Heart left ventricle (tissue), 16 donors: ENCODE measurements at regions not wholly inside any gene's neighbourhood (a gene's known extent, or its start where the extent isn't known, plus 50 kb on each side); places are given as distances from the start of the nearest gene placed in this dataset.

Source experiments
- ATAC-seq, 4 donors: fragments of 200-7000 bp; cut with Tn5 transposase; one replicate each; pipeline ENCODE4 v1.9.1; 2020 to 2022; ENCODE audit warnings: moderate library complexity in 4 of 4, mild to moderate bottlenecking in 3 of 4, moderate number of reproducible peaks in 1 of 4
- DNase-seq, 5 donors: peaks; one replicate each; pipeline ENCODE4 v3.0.0-alpha.2; 2020
- H3K27ac ChIP-seq, 12 donors: fragments of 200-600 bp; sonication (generic) in 4 of 12; one replicate each; pipeline versions ENCODE4 v1.5.0 to v1.8.0; 2016 to 2022; ENCODE audit warnings: mild to moderate bottlenecking in 2 of 12
- H3K27me3 ChIP-seq, 9 donors: fragments of 200-600 bp; sonication (generic) in 2 of 9; one replicate each; pipeline versions ENCODE4 v1.5.1 to v1.8.0; 2016 to 2022; ENCODE audit warnings: mild to moderate bottlenecking in 3 of 9
- H3K36me3 ChIP-seq, 9 donors: fragments of 200-600 bp; sonication (generic) in 2 of 9; one replicate each; pipeline versions ENCODE4 v1.5.0 to v1.8.0; 2018 to 2022; ENCODE audit warnings: mild to moderate bottlenecking in 2 of 9
- H3K4me1 ChIP-seq, 12 donors: fragments of 200-600 bp; sonication (generic) in 4 of 12; one replicate each; pipeline versions ENCODE4 v1.5.0 to v1.8.0; 2016 to 2022; ENCODE audit warnings: mild to moderate bottlenecking in 3 of 12
- H3K4me3 ChIP-seq, 12 donors: fragments of 200-600 bp; sonication (generic) in 4 of 12; one replicate each; pipeline versions ENCODE4 v1.5.0 to v1.8.0; 2017 to 2022; ENCODE audit warnings: mild to moderate bottlenecking in 9 of 12, moderate library complexity in 4 of 12
- H3K9me3 ChIP-seq, 12 donors: fragments of 200-600 bp; sonication (generic) in 4 of 12; one replicate each; pipeline versions ENCODE4 v1.5.0 to v1.8.0; 2016 to 2022; ENCODE audit warnings: mild to moderate bottlenecking in 1 of 12
- POLR2A ChIP-seq, 2 donors: fragments of 450-650 bp; IDR thresholded peaks; one replicate each; pipeline ENCODE4 v1.6.1; 2017; ENCODE audit warnings: antibody characterized with exemption in 2 of 2, mild to moderate bottlenecking in 2 of 2, moderate library complexity in 2 of 2
- WGBS, 4 donors: extraction: QIAGEN DNeasy Blood & Tissue Kit in 2 of 4; methylation state at CpG; one replicate each; pipeline versions ENCODE4 v1.1.5 to v1.1.7; 2013 to 2018; 5-methylcytosine and 5-hydroxymethylcytosine counted together
- intact Hi-C, 10 donors: fragments of 100-400 bp; cut with DNase I; formaldehyde crosslinking; loops; one replicate each; pipeline versions ENCODE4 v1.11.1 to v1.14.2; 2022
- TF ChIP-seq, protein P1 (sequence below), 12 donors: fragments of 200-600 bp; sonication (generic) in 4 of 12; IDR thresholded peaks; one replicate each; pipeline versions ENCODE4 v1.5.0 to v1.8.0; 2018 to 2022; ENCODE audit warnings: antibody characterized with exemption in 12 of 12, mild to moderate bottlenecking in 5 of 12
- donor health status: ischemic (EF 13 %, LVEDD 7.1; RV severe dilation, severe dysfunction).
- donor health status: healthy with polysubstance abuse.
- donor health status: DM: no; HTN: yes; CAD: no.
- donor health status: DM: no; HTN: no; CAD: no.
- donor health status: ischemic (EF 25% LVEDD 6.9; RV normal size, moderate dysfunction).
- donor health status: ischemic (EF 25% LVEDD 5.7; RV mildly dilated, moderate dysfunction).
- donor health status: healthy.
- donor health status: DM: yes; HTN: yes; CAD: no.
- donor health status: ischemic (EF 35%, LVEDD 5.7; RV mildly dilated, moderate dysfunction).
- donor health status: nonischemic (EF 11% LVEDD 7.7; RV severe dilation, severe dysfunction).
- donor health status: DM: yes; HTN: yes; CAD: no.
- donor health status: PGD.
- donor health status: ischemic (EF 29% LVEDD 5.4; RV normal size, mild dysfunction).
- donor health status: nonischemic (EF 23%, LVEDD 6.1; RV moderate dilation, normal function).

DNA sequence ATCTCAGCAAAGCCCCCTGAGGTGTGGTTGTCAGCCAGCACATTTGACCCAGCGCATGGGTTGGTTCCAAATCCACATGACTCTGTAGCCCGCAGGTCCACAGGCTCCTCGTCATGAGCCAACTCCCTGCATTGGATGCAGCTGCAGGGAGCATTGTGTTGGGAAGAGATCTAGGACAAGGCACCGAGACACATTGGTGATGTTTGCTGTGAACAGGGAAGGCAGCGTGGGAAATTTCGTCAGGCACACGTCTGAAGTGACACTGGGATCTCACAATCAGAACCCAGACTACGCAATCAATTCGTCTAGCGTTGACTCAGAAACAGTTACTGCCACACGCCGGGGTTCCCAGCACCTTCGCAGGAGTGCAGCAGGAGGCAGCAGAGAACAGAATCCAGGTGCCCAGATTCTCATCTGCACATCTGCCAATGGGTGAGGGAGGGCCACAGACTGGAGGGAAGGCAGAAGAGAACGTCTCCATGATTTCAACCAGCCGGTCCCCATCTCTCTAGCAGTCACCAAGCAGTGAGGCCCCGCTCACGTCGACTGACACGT is 177.0 kb downstream of the TTLL2 start:
- WGBS, 4 donors: 79 to 84% (median 82%) methylated on average over 19 of the region's 19 CpGs
- Histone ChIP-seq H3K27ac (no peak overlapping the region), H3K4me3 (no peak overlapping the region), H3K27me3 (no peaks in the 10 kb centered on the region), H3K4me1 (peaks cover 0 to 14% (median 2%) of the 10 kb centered on the region in 12 donors), H3K9me3 (no peaks in the 10 kb centered on the region), H3K36me3 (no peaks in the 10 kb centered on the region)
- DNase-seq (peak in 1 of 5 donors; percentile 16), ATAC-seq (no peak)
- TF ChIP-seq, protein P1, sequence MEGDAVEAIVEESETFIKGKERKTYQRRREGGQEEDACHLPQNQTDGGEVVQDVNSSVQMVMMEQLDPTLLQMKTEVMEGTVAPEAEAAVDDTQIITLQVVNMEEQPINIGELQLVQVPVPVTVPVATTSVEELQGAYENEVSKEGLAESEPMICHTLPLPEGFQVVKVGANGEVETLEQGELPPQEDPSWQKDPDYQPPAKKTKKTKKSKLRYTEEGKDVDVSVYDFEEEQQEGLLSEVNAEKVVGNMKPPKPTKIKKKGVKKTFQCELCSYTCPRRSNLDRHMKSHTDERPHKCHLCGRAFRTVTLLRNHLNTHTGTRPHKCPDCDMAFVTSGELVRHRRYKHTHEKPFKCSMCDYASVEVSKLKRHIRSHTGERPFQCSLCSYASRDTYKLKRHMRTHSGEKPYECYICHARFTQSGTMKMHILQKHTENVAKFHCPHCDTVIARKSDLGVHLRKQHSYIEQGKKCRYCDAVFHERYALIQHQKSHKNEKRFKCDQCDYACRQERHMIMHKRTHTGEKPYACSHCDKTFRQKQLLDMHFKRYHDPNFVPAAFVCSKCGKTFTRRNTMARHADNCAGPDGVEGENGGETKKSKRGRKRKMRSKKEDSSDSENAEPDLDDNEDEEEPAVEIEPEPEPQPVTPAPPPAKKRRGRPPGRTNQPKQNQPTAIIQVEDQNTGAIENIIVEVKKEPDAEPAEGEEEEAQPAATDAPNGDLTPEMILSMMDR (IDR thresholded peaks at IDR 0.05): peak in 2 of 12 donors; percentile 4 to 34
- TF ChIP-seq POLR2A (IDR thresholded peaks at IDR 0.05): no peak
- intact Hi-C loops: no loop called here

DNA sequence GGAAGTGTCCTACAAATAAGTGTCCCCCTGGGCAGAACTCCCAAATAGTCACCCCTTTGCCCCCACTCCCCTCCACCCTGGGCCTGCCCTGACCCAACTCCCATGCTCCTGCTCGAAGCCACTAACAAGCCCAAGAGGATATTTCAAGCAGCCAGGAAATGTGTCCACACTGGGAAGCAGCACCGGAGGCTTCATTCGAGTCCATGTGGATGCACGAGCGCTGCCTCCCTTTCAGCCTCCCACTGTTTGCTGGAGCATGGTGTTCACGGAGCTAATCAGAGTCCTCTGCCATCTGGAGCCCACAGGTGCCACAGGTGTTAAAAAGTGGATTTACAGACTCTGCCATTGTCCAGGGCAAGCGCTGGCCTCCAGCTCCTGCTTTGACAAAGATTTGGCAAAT is 177.6 kb downstream of the TTLL2 start:
- 87 to 94% (median 90%) methylated on average over 7 of the region's 7 CpGs for WGBS, 4 donors

DNA sequence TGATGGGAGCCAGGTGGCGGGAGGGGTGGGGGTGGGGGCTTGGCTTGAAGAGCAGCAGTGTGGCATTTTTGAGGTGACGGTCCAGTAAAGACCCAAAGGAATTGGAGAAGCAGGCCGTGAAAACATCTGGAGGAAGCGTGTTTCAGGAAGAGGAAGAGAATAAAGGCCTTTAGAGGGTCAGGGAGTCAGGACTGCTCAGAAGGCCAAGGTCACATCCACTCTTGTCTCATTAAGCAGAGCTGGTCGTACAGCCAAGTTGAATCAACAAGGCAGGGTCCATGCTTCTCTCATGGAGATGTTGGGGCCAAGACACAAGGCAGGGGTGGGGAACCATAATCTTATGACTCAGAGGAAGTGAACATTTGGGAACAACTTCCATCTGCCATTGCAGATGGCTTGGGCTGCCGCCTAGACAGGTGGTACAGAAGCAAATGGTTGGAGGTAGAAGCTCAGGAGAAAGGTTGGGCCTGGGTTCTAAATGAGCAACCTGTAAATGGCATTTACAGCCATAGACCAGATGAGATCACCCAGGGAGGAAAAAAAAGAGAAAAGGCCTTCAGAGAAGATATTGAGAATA is 179.6 kb downstream of the TTLL2 start:
- TF ChIP-seq POLR2A (IDR thresholded peaks at IDR 0.05): no peak
- TF ChIP-seq, protein P1 (IDR thresholded peaks at IDR 0.05): no peak
- intact Hi-C loops: no loop called here
- no peaks in the 10 kb centered on the region for H3K9me3 ChIP-seq

More for the DNA sequence above, 177.6 kb downstream of the TTLL2 start:
- H3K27ac ChIP-seq: no peak overlapping the region
- H3K4me1 ChIP-seq: peaks cover 0 to 14% (median 2%) of the 10 kb centered on the region in 12 donors
- no peak for DNase-seq
- TF ChIP-seq, protein P1 (IDR thresholded peaks at IDR 0.05): no peak
- no peak for TF ChIP-seq POLR2A (IDR thresholded peaks at IDR 0.05)
- no peaks in the 10 kb centered on the region for H3K9me3 ChIP-seq
- no peaks in the 10 kb centered on the region for H3K27me3 ChIP-seq
- intact Hi-C loops: no loop called here
- no peaks in the 10 kb centered on the region for H3K36me3 ChIP-seq
- H3K4me3 ChIP-seq: no peak overlapping the region
- ATAC-seq: no peak

DNA sequence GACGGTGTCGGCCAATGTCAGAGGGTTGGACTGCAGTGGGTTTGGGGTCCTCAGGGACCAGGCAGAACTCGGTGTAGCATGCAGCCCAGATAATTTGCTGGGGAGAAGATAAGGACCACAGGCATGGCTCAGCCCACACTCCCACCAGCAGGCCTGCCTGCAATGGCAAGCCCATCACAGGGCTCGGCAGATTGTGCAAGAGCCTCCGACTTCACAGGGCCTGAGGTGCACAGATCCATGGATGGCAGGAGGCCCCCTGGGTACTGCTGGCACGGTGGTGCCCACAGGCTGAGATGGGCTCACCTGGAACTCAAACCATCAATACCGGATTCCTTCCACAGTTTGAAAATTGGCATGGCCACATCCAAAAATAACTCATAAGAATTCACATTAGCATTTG is 180.3 kb downstream of the TTLL2 start:
- no peak overlapping the region for H3K27ac ChIP-seq
- no peak overlapping the region for H3K4me3 ChIP-seq
- 67 to 80% (median 77%) methylated on average over 7 of the region's 7 CpGs for WGBS, 4 donors
- H3K4me1 ChIP-seq: peaks cover 0 to 14% (median 2%) of the 10 kb centered on the region in 12 donors
- DNase-seq (peak in 1 of 5 donors; percentile 40), ATAC-seq (peak in 2 of 4 donors; percentile 14 to 27)
- no peaks in the 10 kb centered on the region for H3K36me3 ChIP-seq
- intact Hi-C loops: no loop called here
- H3K9me3 ChIP-seq: no peaks in the 10 kb centered on the region
- TF ChIP-seq, protein P1 (IDR thresholded peaks at IDR 0.05): no peak
- TF ChIP-seq POLR2A (IDR thresholded peaks at IDR 0.05): no peak
- peaks cover 0 to 3% (median 0%) of the 10 kb centered on the region in 9 donors for H3K27me3 ChIP-seq

More for the DNA sequence above, 179.6 kb downstream of the TTLL2 start:
- H3K27me3 ChIP-seq: peaks cover 0 to 2% (median 0%) of the 10 kb centered on the region in 9 donors
- WGBS, 4 donors: 59 to 72% (median 64%) methylated on average over 6 of the region's 6 CpGs
- no peak overlapping the region for H3K4me3 ChIP-seq
- peaks cover 0 to 14% (median 2%) of the 10 kb centered on the region in 12 donors for H3K4me1 ChIP-seq
- peak overlapping the region in 1 of 12 donors; percentile 30 for H3K27ac ChIP-seq
- peak; percentile 30 to 73 (median 56) for ATAC-seq
- no peaks in the 10 kb centered on the region for H3K36me3 ChIP-seq
- no peak for DNase-seq
